ENCODE measurements at regions not wholly inside any gene's neighbourhood (a gene's known extent, or its start where the extent isn't known, plus 50 kb on each side); places are given as distances from the start of the nearest gene placed in this dataset.

DNA sequence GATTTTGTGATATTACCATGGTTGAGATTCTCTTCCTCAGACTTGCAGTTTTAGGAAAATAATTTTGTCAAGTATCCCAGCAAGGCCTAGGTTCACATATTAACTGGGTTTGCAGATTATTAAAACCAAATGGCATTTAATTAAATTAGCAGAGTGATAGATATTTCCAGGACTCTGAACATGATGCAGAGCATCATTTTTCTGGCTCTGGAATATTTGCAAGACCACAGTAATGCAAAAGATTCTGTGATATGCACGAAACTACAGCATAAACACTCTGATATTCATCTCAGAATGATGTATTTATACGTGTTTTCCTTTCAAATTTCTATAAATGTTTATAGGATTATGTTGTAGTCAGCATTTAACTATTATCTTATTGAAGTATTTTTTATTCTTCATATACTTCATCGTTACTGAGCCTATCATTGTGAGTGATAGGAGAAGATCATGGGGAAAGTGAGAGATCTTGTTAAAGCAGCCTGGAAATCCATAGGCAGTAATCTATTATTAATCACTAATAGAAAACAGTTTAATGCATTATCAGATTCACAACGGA lies 1245.6 kb downstream of the OTOL1 start:
- Histone ChIP-seq H3K4me3 (ENCODE audit: low read depth in 2 of 2, low read length in 1 of 2) (no peak overlapping the region), H3K79me2 (ENCODE audit: insufficient read depth) (no peaks in the 10 kb centered on the region), H2AFZ (ENCODE audit: low read depth) (no peak overlapping the region), H3K27ac (ENCODE audit: low read depth in 2 of 2, low read length in 1 of 2) (peak overlapping the region; percentile 46 to 84; a peak in 2 of 4 replicates), H3K36me3 (replicated peaks in 1 of 2; ENCODE audit: control insufficient read depth in 1 of 2, insufficient read depth in 2 of 2, low read length in 1 of 2) (peaks cover 0 to 2% of the 10 kb centered on the region in 2 experiments), H3K9ac (no peak overlapping the region), H4K20me1 (ENCODE audit: insufficient read depth) (no peaks in the 10 kb centered on the region), H3K9me3 (no peaks in the 10 kb centered on the region), H3K4me2 (no peak overlapping the region; the same call in 1 of the 2 replicates), H3K9me2 (no peaks in the 10 kb centered on the region), H3K27me3 (ENCODE audit: insufficient read depth) (no peaks in the 10 kb centered on the region), H3F3A (replicated peaks; ENCODE audit: insufficient read depth) (no peaks in the 10 kb centered on the region), H3K4me1 (ENCODE audit: control insufficient read depth in 1 of 2, insufficient read depth in 2 of 2, low read depth in 1 of 2, low read length in 1 of 2) (peaks cover 0 to 14% of the 10 kb centered on the region in 2 experiments; a peak in 2 of 4 replicates)
- DNase-seq, result peak; percentile 9
- WGBS (ENCODE audit: low lambda C conversion rate), result 10% methylated on average over 4 of the region's 4 CpGs
- CTCF ChIA-PET, result no interaction called here
- POLR2A ChIA-PET, result no interaction called here
- TF ChIP-seq, protein P1, sequence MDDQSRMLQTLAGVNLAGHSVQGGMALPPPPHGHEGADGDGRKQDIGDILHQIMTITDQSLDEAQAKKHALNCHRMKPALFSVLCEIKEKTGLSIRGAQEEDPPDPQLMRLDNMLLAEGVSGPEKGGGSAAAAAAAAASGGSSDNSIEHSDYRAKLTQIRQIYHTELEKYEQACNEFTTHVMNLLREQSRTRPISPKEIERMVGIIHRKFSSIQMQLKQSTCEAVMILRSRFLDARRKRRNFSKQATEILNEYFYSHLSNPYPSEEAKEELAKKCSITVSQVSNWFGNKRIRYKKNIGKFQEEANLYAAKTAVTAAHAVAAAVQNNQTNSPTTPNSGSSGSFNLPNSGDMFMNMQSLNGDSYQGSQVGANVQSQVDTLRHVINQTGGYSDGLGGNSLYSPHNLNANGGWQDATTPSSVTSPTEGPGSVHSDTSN (IDR thresholded peaks at IDR 0.05), result peak; percentile 85
- no peak for TF ChIP-seq YY1 (IDR thresholded peaks at IDR 0.05; ENCODE audit: low read depth)
- no peak for TF ChIP-seq SMC3 (IDR thresholded peaks at IDR 0.05; ENCODE audit: low read depth, low read length)
- TF ChIP-seq RCOR1 (IDR thresholded peaks at IDR 0.05; ENCODE audit: low read length), result peak; percentile 97
- no peak for TF ChIP-seq SIN3A (IDR thresholded peaks at IDR 0.05; ENCODE audit: borderline replicate concordance, low read depth, low read length)
- no peak for TF ChIP-seq FOSL2 (IDR thresholded peaks at IDR 0.05; ENCODE audit: borderline replicate concordance, low read depth)
- TF ChIP-seq FOXM1 (IDR thresholded peaks at IDR 0.05; ENCODE audit: low read depth), result peak; percentile 65; the same call in 1 of the 2 replicates
- TF ChIP-seq NFIC (IDR thresholded peaks at IDR 0.05; ENCODE audit: borderline replicate concordance), result peak; percentile 53
- no peak for TF ChIP-seq TAF1 (IDR thresholded peaks at IDR 0.05; ENCODE audit: borderline replicate concordance, low read depth, low read length)
- no peak for TF ChIP-seq EZH2phosphoT487 (IDR thresholded peaks at IDR 0.05; ENCODE audit: borderline replicate concordance, low read depth)
- no peak for TF ChIP-seq FOXJ3 (CRISPR knock-in tag; IDR thresholded peaks at IDR 0.05)
- TF ChIP-seq, protein P2, sequence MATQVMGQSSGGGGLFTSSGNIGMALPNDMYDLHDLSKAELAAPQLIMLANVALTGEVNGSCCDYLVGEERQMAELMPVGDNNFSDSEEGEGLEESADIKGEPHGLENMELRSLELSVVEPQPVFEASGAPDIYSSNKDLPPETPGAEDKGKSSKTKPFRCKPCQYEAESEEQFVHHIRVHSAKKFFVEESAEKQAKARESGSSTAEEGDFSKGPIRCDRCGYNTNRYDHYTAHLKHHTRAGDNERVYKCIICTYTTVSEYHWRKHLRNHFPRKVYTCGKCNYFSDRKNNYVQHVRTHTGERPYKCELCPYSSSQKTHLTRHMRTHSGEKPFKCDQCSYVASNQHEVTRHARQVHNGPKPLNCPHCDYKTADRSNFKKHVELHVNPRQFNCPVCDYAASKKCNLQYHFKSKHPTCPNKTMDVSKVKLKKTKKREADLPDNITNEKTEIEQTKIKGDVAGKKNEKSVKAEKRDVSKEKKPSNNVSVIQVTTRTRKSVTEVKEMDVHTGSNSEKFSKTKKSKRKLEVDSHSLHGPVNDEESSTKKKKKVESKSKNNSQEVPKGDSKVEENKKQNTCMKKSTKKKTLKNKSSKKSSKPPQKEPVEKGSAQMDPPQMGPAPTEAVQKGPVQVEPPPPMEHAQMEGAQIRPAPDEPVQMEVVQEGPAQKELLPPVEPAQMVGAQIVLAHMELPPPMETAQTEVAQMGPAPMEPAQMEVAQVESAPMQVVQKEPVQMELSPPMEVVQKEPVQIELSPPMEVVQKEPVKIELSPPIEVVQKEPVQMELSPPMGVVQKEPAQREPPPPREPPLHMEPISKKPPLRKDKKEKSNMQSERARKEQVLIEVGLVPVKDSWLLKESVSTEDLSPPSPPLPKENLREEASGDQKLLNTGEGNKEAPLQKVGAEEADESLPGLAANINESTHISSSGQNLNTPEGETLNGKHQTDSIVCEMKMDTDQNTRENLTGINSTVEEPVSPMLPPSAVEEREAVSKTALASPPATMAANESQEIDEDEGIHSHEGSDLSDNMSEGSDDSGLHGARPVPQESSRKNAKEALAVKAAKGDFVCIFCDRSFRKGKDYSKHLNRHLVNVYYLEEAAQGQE (IDR thresholded peaks at IDR 0.05; ENCODE audit: low read depth, low read length), result no peak
- TF ChIP-seq, protein P3, sequence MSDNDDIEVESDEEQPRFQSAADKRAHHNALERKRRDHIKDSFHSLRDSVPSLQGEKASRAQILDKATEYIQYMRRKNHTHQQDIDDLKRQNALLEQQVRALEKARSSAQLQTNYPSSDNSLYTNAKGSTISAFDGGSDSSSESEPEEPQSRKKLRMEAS (IDR thresholded peaks at IDR 0.05; ENCODE audit: low read depth), result no peak
- TF ChIP-seq TCF12 (IDR thresholded peaks at IDR 0.05), result peak; percentile 96
- TF ChIP-seq JUND (IDR thresholded peaks at IDR 0.05), result peak; percentile 64; the same call in 1 of the 2 replicates
- peak; percentile 87 to 94 for TF ChIP-seq EP300 (IDR thresholded peaks at IDR 0.05; ENCODE audit: borderline replicate concordance in 1 of 2, low read depth in 1 of 2, low read length in 1 of 2)
- TF ChIP-seq RXRA (IDR thresholded peaks at IDR 0.05; ENCODE audit: borderline replicate concordance, low read depth), result 0 out of 2 replicates have a peak, but pooled peaks have one; percentile 22
- TF ChIP-seq CHD2 (IDR thresholded peaks at IDR 0.05; ENCODE audit: low read length, partially characterized antibody), result peak; percentile 50
- TF ChIP-seq CTCF (IDR thresholded peaks at IDR 0.05), result no peak
- no peak for TF ChIP-seq NRF1 (IDR thresholded peaks at IDR 0.05; ENCODE audit: low read depth, low read length)
- TF ChIP-seq MEF2A (IDR thresholded peaks at IDR 0.05; ENCODE audit: borderline replicate concordance, low read depth), result peak; percentile 19; the same call in 1 of the 2 replicates
- TF ChIP-seq, protein P4, sequence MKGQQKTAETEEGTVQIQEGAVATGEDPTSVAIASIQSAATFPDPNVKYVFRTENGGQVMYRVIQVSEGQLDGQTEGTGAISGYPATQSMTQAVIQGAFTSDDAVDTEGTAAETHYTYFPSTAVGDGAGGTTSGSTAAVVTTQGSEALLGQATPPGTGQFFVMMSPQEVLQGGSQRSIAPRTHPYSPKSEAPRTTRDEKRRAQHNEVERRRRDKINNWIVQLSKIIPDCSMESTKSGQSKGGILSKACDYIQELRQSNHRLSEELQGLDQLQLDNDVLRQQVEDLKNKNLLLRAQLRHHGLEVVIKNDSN (IDR thresholded peaks at IDR 0.05; ENCODE audit: borderline replicate concordance, low read depth), result no peak
- TF ChIP-seq IRF3 (IDR thresholded peaks at IDR 0.05; ENCODE audit: low read depth, low read length), result no peak
- no peak for TF ChIP-seq USF2 (IDR thresholded peaks at IDR 0.05; ENCODE audit: borderline replicate concordance, low read depth, low read length)
